HepG2 (cell line): ENCODE measurements at regions not wholly inside any gene's neighbourhood (a gene's known extent, or its start where the extent isn't known, plus 50 kb on each side); places are given as distances from the start of the nearest gene placed in this dataset.

Experiments used
- ATAC-seq: fragments of 200-7000 bp; cut with Tn5 transposase; 3 replicates; pipeline ENCODE4 v1.9.1; 2020; ENCODE audit warnings: mild to moderate bottlenecking, moderate library complexity
- BruUV-seq: library from RNA; stranded (reverse); fragments of 400-500 nt; replicated peaks from 2 replicates; lab custom pipeline; 2021; lab: Mats Ljungman, UMichigan
- CTCF ChIA-PET: fragments of 300-600 bp; formaldehyde crosslinking; extraction: SDS; loops from one replicate; lab custom pipeline; 2021; ENCODE audit warnings: low total read pairs, inconsistent platforms, low intra/inter-chr PET ratio; lab: Yijun Ruan, JAX
- POLR2A ChIA-PET: fragments of 350-600 bp; sonication (Branson Sonifier 250); formaldehyde crosslinking; loops from one replicate; lab custom pipeline; 2020; ENCODE audit warnings: antibody characterized with exemption, inconsistent platforms; lab: Yijun Ruan, JAX
- DNase-seq: peaks from one replicate; pipeline ENCODE4 v3.0.0-alpha.2; 2015; ENCODE audit warnings: low spot score
- FAIRE-seq: peaks from 3 replicates; lab custom pipeline; 2011; peaks lifted over from hg19 to GRCh38; lab: Jason Lieb, UNC
- H2AFZ ChIP-seq: one replicate; pipeline ENCODE4 v1.6.1; 2011; ENCODE audit warnings: low read length, inconsistent platforms
- H3K27ac ChIP-seq: fragments of 300-600 bp; 3 replicates; pipeline ENCODE4 v1.8.0; 2011; ENCODE audit warnings: mixed run types, mild to moderate bottlenecking, mixed read lengths, low read length, inconsistent platforms; ENCODE audit not compliant: insufficient read depth; ENCODE audit errors: extremely low read length
- H3K27me3 ChIP-seq, 2 experiments: fragments of 200-600 bp in 1 of 2; 2 replicates in 1 of 2; 3 replicates in 1 of 2; pipeline versions ENCODE4 v1.6.0 to v1.8.0; 2011; ENCODE audit warnings: low read length in 2 of 2, mild to moderate bottlenecking in 2 of 2, moderate library complexity in 2 of 2, inconsistent platforms in 1 of 2; ENCODE audit not compliant: insufficient read depth in 2 of 2, control insufficient read depth in 1 of 2
- H3K36me3 ChIP-seq, 2 experiments: fragments of 200-600 bp in 1 of 2; replicated peaks in 1 of 2; 2 replicates in 1 of 2; 3 replicates in 1 of 2; pipeline versions ENCODE4 v1.5.1 to v1.8.0; 2011; ENCODE audit warnings: low read length in 2 of 2, inconsistent platforms in 1 of 2; ENCODE audit not compliant: insufficient read depth in 2 of 2, control insufficient read depth in 1 of 2
- H3K4me1 ChIP-seq: 2 replicates; pipeline ENCODE4 v1.5.1; 2012; ENCODE audit warnings: low read length, inconsistent platforms; ENCODE audit not compliant: insufficient read depth
- H3K4me2 ChIP-seq: 2 replicates; pipeline ENCODE4 v1.6.0; 2011; ENCODE audit warnings: low read depth, low read length, inconsistent platforms
- H3K4me3 ChIP-seq, 3 experiments: fragments of 200-600 bp in 1 of 3; sonication (generic), shearing (Covaris generic) in 1 of 3; replicated peaks in 1 of 3; 2 replicates each; pipeline ENCODE4 v1.5.1; 2011 to 2016; ENCODE audit warnings: low read length in 3 of 3, inconsistent platforms in 2 of 3, low read depth in 2 of 3, mild to moderate bottlenecking in 2 of 3, control low read depth in 1 of 3, mixed read lengths in 1 of 3; ENCODE audit not compliant: insufficient read depth in 1 of 3
- H3K79me2 ChIP-seq: one replicate; pipeline ENCODE4 v1.6.1; 2011; ENCODE audit warnings: low read length, inconsistent platforms; ENCODE audit not compliant: insufficient read depth
- H3K9ac ChIP-seq: 2 replicates; pipeline ENCODE4 v1.6.0; 2011; ENCODE audit warnings: mild to moderate bottlenecking, low read depth, low read length, inconsistent platforms; ENCODE audit not compliant: insufficient read depth
- H3K9me3 ChIP-seq: 2 replicates; pipeline ENCODE4 v1.5.1; 2012; ENCODE audit warnings: mild to moderate bottlenecking, low read length
- H4K20me1 ChIP-seq: 2 replicates; pipeline ENCODE4 v1.6.0; 2011; ENCODE audit warnings: inconsistent platforms, mild to moderate bottlenecking, low read length, moderate library complexity; ENCODE audit not compliant: insufficient read depth
- FLYWCH1 ChIP-seq: sonication (generic); formaldehyde crosslinking; IDR thresholded peaks from 2 replicates; pipeline ENCODE4 v1.8.1; 2023; ENCODE audit warnings: mild to moderate bottlenecking, missing genetic modification reagents
- GMEB2 ChIP-seq: IDR thresholded peaks from 2 replicates; pipeline ENCODE4 v1.6.1; 2016; ENCODE audit warnings: missing biosample characterization, missing genetic modification reagents, low read depth
- ISX ChIP-seq: sonication (generic); formaldehyde crosslinking; conservative IDR thresholded peaks from 2 replicates; pipeline ENCODE4 v1.5.0; 2020; ENCODE audit warnings: missing genetic modification reagents
- NCOA2 ChIP-seq: sonication (generic); formaldehyde crosslinking; IDR thresholded peaks from 2 replicates; pipeline ENCODE4 v1.8.0; 2022; ENCODE audit warnings: inconsistent platforms
- NFIC ChIP-seq: IDR thresholded peaks from 2 replicates; pipeline ENCODE4 v1.6.1; 2012; ENCODE audit warnings: mild to moderate bottlenecking, low read length, inconsistent platforms
- RELA ChIP-seq: sonication (generic); formaldehyde crosslinking; IDR thresholded peaks from 2 replicates; pipeline ENCODE4 v1.4.0; 2020; ENCODE audit warnings: missing genetic modification reagents
- XBP1 ChIP-seq: sonication (generic); formaldehyde crosslinking; IDR thresholded peaks from 2 replicates; pipeline ENCODE4 v1.5.0; 2020; ENCODE audit warnings: missing genetic modification reagents
- ZNF446 ChIP-seq: sonication (generic); formaldehyde crosslinking; IDR thresholded peaks from 2 replicates; pipeline ENCODE4 v1.5.0; 2020; ENCODE audit warnings: mild to moderate bottlenecking, missing genetic modification reagents
- WGBS: methylation state at CpG from one replicate; pipeline ENCODE4 v1.1.6; 2017; ENCODE audit warnings: low lambda C conversion rate; 5-methylcytosine and 5-hydroxymethylcytosine counted together
- in situ Hi-C: cut with HindIII; loops from 2 replicates; pipeline ENCODE4 v1.10.0; 2017; ENCODE audit warnings: low pct_unique_long_range_greater_than_20kb; ENCODE audit not compliant: extremely low pct_ligation_motif_present
- intact Hi-C: fragments of 100-400 bp; cut with micrococcal nuclease; formaldehyde crosslinking; loops from one replicate; pipeline ENCODE4 v1.10.0; 2022; ENCODE audit not compliant: unreplicated experiment
- TF ChIP-seq, protein P1 (sequence below): sonication (generic); formaldehyde crosslinking; IDR thresholded peaks from 2 replicates; pipeline ENCODE4 v1.8.0; 2022; ENCODE audit warnings: mild to moderate bottlenecking, missing genetic modification reagents
- TF ChIP-seq, protein P2 (sequence below): sonication (generic); IDR thresholded peaks from 2 replicates; pipeline ENCODE4 v1.6.1; 2016; ENCODE audit warnings: low read depth, borderline replicate concordance
- TF ChIP-seq, protein P3 (sequence below): sonication (generic); formaldehyde crosslinking; IDR thresholded peaks from 2 replicates; pipeline ENCODE4 v1.8.0; 2022; ENCODE audit warnings: mild to moderate bottlenecking, missing genetic modification reagents, borderline replicate concordance

DNA sequence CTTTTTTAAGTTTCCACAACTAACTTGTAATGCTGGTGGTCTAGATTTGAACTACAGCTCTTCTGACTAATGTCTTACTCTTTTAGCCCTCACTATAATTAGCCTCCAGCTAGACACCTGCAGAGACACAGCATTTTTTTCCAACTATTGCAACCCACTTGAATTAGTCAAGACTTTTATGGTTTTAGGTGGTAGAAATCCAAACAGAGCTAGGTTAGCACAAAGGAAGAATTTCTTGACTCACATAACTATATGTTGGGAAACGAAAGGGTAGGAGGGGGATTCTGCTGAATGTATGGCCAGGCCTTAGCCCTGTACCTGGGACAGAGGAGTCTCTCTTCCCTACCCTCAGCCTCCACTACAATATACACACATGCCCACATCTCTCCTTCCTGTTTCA is 586.1 kb downstream of the INHBA start:
- in situ Hi-C loops (no loop called here), intact Hi-C loops (no loop called here)
- no peaks in the 10 kb centered on the region for H3K4me1 ChIP-seq
- 27% methylated on average over 1 of the region's 1 CpG for WGBS
- ChIA-PET CTCF (no interaction called here), POLR2A (no interaction called here)
- H3K27me3 ChIP-seq: no peaks in the 10 kb centered on the region
- H3K4me3 ChIP-seq: no peak overlapping the region
- H3K9ac ChIP-seq: no peak overlapping the region
- H4K20me1 ChIP-seq: no peaks in the 10 kb centered on the region
- no peak for DNase-seq
- no peak overlapping the region for H3K27ac ChIP-seq
- no peak for FAIRE-seq
- no peaks in the 10 kb centered on the region for H3K36me3 ChIP-seq
- BruUV-seq: no TSS peak
- no peaks in the 10 kb centered on the region for H3K79me2 ChIP-seq
- no peaks in the 10 kb centered on the region for H3K9me3 ChIP-seq
- ATAC-seq: no peak
- TF ChIP-seq XBP1 (CRISPR knock-in tag) (no peak), RELA (CRISPR knock-in tag) (no peak), ISX (no peak), NCOA2 (CRISPR knock-in tag) (no peak)
- TF ChIP-seq, protein P1, sequence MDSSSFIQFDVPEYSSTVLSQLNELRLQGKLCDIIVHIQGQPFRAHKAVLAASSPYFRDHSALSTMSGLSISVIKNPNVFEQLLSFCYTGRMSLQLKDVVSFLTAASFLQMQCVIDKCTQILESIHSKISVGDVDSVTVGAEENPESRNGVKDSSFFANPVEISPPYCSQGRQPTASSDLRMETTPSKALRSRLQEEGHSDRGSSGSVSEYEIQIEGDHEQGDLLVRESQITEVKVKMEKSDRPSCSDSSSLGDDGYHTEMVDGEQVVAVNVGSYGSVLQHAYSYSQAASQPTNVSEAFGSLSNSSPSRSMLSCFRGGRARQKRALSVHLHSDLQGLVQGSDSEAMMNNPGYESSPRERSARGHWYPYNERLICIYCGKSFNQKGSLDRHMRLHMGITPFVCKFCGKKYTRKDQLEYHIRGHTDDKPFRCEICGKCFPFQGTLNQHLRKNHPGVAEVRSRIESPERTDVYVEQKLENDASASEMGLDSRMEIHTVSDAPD: no peak
- no peak overlapping the region for H3K4me2 ChIP-seq
- H2AFZ ChIP-seq: no peak overlapping the region

DNA sequence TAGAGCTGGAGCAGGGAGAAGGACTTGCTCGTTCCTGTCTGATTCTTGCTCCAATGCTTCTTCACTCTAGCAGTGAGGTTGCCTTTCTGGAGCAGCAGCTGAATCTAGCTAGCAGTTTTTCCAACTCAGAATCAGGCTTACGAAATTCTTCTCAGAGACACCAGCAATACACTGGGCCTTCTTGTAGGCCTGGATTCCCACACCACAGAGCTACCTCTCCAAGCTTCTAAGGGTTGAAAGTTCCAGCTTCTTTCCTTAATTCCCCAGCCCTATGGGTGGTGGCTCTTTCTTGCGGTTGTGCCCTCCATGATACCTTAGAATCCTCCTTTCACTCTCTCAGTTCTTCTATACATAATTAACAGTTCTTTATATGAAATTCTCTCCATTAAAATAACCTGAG is 586.6 kb downstream of the INHBA start:
- TF ChIP-seq FLYWCH1 (CRISPR knock-in tag) (no peak), NFIC (no peak), GMEB2 (no peak), ZNF446 (CRISPR knock-in tag) (no peak)
- TF ChIP-seq, protein P2, sequence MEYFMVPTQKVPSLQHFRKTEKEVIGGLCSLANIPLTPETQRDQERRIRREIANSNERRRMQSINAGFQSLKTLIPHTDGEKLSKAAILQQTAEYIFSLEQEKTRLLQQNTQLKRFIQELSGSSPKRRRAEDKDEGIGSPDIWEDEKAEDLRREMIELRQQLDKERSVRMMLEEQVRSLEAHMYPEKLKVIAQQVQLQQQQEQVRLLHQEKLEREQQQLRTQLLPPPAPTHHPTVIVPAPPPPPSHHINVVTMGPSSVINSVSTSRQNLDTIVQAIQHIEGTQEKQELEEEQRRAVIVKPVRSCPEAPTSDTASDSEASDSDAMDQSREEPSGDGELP: no peak
- TF ChIP-seq, protein P3, sequence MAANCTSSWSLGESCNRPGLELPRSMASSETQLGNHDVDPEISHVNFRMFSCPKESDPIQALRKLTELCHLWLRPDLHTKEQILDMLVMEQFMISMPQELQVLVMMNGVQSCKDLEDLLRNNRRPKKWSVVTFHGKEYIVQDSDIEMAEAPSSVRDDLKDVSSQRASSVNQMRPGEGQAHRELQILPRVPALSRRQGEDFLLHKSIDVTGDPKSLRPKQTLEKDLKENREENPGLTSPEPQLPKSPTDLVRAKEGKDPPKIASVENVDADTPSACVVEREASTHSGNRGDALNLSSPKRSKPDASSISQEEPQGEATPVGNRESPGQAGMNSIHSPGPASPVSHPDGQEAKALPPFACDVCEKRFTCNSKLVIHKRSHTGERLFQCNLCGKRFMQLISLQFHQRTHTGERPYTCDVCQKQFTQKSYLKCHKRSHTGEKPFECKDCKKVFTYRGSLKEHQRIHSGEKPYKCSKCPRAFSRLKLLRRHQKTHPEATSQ: no peak
- H3K4me2 ChIP-seq: no peak overlapping the region
- BruUV-seq: no TSS peak
- ATAC-seq (no peak), FAIRE-seq (no peak), DNase-seq (no peak)
- H3K27me3 ChIP-seq: no peaks in the 10 kb centered on the region
- H3K4me3 ChIP-seq: no peak overlapping the region
- no peaks in the 10 kb centered on the region for H3K4me1 ChIP-seq
- ChIA-PET POLR2A (no interaction called here), CTCF (no interaction called here)
- H3K79me2 ChIP-seq: no peaks in the 10 kb centered on the region
- no peak overlapping the region for H2AFZ ChIP-seq
- no peaks in the 10 kb centered on the region for H4K20me1 ChIP-seq
- H3K9me3 ChIP-seq: no peaks in the 10 kb centered on the region
- WGBS: 36% methylated on average over 3 of the region's 3 CpGs
- H3K36me3 ChIP-seq: no peaks in the 10 kb centered on the region
- intact Hi-C loops (no loop called here), in situ Hi-C loops (no loop called here)
- no peak overlapping the region for H3K9ac ChIP-seq
- H3K27ac ChIP-seq: no peak overlapping the region
